GM18508 (cell line): ENCODE measurements at regions not wholly inside any gene's neighbourhood (a gene's known extent, or its start where the extent isn't known, plus 50 kb on each side); places are given as distances from the start of the nearest gene placed in this dataset.

Source experiments
- ATAC-seq: cut with Tn5 transposase; IDR thresholded peaks from one replicate; pipeline ENCODE4 v1.9.1; 2021; ENCODE audit warnings: moderate number of reproducible peaks; ENCODE audit not compliant: insufficient read depth, unreplicated experiment

GRCh38 chr13:82905071-82905470 is 977.2 kb downstream of the SLITRK1 start:
- no peak for ATAC-seq

DNA sequence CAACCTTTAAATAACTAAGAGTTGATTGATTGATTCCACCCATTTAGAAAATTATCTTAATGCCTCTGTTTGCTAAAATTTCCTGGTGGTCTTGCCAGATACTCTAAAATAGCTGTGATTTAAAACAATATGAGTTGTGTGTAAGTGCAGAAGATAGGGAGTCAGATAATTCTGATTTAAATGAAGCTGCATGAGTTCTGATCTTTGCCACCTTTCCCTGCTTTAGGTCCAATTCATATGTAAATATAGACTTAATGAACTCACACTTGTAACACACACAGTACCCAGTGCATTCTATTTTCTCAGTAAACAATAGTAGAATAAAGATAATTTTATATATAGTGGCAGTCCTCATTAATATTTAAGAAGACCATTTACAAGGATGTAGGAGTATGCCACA is 981.8 kb downstream of the SLITRK1 start:
- ATAC-seq = no peak

DNA sequence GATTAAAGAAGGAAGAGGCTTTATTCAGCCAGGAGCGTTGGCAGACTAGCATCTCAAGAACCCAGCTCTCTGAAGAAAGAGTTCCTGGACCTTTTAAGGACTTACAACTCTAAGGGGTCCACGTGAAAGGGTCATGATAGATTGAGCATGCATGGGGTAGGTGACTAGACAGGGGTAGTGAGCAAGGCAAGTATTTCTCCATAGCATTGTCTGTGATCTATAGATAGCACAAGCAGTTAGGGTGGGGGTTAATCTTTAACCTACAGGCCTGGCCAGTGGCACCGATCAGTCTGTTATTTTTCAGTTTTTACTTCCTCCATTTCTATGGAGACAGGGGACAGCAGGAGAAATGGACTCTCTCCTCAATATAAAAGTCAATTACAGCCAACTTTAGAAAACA is 983.7 kb downstream of the SLITRK1 start:
- ATAC-seq = no peak

DNA sequence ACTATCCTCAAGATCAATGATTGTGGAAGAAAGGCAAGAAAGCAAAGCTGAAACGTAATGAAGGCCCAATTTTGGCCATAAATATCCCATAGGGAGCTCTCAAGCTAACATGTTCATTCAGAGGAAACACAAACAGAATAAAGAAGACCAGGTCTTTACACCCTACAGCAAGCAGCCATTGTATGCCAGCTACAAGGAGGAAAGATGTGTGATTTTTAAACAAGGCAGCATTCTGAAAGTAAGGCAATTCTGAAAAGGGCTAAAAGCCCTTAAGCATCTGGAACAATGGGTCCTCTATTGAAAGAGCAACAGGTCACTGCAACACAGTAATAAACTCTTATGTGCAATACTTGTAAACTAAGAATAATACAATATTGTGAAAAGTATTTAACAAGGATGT is 1002.4 kb downstream of the SLITRK1 start:
- ATAC-seq = no peak

GRCh38 chr13:82878536-82878935 is 1003.7 kb downstream of the SLITRK1 start:
- ATAC-seq = no peak

DNA sequence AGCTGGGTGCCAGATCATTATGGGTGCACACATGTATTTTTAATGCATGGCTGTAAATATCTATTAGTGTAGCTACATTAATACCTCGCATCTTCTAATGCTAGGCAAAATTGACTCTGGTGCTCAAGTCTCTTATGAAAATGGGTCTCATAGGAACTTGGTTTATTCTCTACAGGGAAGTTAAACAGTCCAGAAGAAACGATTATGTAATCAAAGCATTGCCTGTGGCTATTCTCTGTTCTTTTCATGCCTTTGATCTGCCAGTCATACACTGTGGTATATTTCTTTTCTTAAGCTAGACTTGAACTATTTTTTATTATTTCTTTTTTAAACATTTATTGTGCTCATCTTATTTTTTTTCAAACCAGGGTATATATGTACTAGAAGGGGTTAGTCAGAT is 1015.0 kb downstream of the SLITRK1 start:
- ATAC-seq = no peak

GRCh38 chr13:82850644-82851043 is 1031.6 kb downstream of the SLITRK1 start:
- no peak for ATAC-seq

- no peak for ATAC-seq
Observed at GRCh38 chr13:82848766-82849165, 1033.5 kb downstream of the SLITRK1 start.

DNA sequence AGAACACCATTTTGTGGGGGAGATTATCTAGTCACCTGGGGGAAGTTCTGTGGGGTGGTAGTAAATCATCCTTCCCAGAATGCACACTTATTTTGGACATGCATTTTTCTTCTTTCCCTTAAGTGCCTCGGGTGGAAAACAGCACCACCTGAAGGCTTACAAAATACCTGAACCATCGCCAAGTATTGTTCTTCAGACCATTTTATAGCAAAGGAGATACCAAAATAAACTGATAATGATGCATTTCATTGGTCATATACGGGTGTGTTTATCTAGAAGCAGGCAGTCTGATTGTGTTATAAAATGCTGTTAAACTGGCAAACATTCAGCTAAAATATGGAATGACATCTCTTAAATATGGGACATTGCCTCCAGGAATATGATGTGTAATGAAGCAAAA is 1034.7 kb downstream of the SLITRK1 start:
- no peak for ATAC-seq

DNA sequence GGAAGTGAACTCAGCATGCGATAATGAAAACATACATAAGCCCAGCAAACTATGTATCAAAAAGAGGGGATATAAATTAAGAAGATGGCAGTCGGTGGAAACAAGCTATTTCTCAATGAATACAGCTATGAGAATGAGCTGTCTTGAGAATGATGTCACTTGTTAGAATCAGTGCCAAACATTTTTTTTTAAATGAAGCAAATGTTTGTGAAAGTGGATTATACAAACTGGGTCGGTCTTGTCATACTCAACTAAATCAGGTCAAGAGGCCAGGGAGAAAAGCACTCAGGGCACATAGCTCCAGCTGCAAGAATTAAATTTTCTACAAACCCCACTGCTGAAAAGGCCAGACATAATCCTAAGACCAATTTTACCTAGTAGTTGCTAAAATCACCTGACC is 1048.4 kb downstream of the SLITRK1 start:
- ATAC-seq = no peak

- ATAC-seq = no peak
Observed at GRCh38 chr13:82829040-82829439, 1053.2 kb downstream of the SLITRK1 start.

GRCh38 chr13:82827724-82828123 is 1054.5 kb downstream of the SLITRK1 start:
- ATAC-seq = no peak

GRCh38 chr13:82822935-82823334 is 1059.3 kb downstream of the SLITRK1 start:
- ATAC-seq = no peak

DNA sequence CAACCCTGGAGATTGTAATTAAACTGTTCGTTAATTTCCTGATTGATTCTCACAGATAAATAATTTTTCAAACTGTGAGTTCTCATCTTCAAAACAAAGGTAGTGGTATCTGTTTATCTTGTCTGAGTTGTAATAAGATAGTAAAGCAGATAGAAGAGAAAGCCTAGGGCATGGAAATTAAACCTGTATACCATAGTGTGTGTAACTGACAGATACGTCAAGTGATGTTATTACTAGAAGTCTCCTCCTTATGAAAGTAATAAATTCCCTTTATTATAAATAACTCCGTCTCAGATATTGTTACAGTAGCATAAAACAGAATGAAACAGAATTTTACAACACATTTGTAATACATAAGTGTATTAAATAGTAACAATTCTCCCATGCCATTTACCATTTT is 1065.1 kb downstream of the SLITRK1 start:
- ATAC-seq = no peak

GRCh38 chr13:82815791-82816190 is 1066.5 kb downstream of the SLITRK1 start:
- ATAC-seq = no peak

DNA sequence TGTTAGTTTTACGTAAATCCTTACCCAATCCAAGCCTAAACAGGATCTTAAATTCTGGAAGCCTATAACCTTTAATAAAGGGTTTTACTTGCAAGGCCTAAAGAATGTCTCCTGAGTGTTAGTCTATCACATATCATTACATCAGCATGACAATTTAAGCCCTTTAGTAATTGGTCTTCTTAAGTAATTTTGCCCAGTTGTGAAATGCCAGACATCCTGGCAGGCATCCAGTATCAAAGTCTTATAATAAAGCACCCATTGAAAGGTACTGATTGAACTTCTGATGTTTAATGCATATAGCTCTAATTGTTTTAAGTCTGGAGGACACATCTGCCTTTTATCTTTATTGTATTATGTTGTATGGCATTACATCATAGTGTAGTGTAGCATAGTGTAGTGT is 1078.9 kb downstream of the SLITRK1 start:
- no peak for ATAC-seq

DNA sequence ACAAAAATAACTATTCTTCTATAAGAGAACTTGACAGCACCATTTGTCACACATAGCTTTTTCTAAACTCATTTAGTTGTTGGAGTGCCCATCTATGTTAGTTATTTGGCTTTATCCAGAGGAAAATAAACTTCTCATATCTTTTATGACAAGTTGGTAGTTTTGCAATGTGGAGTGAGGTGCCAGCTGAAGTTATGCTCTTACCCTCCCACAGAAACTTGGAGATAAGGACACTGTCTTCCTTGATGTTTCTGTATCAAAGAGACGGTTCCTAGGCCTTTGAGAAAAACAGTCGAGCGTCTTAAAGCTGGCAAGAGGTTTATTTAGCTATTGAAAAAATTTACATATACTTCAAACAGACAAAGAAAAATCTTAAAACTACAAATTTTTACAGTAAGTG is 1079.7 kb downstream of the SLITRK1 start:
- no peak for ATAC-seq

DNA sequence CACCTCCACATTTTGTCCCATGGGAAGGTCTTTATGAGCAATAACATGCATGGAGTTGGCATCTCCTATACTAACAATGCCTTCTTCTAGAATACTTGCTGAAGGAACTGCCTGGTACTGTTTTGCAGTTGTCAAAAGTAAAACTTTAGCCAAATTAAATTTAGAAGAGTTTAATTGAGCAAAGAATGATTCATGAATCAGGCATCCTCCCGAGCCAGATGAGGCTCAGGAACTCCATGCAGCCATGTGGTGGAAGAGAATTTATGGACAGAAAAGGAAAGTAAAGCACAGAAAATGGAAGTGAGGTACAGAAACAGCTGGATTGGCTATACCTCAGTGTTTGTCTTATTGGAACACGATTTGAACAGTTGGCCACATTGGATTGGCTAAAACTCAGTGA is 1081.9 kb downstream of the SLITRK1 start:
- ATAC-seq = no peak

GRCh38 chr13:82797876-82798275 is 1084.4 kb downstream of the SLITRK1 start:
- ATAC-seq = no peak

- no peak for ATAC-seq
Observed at GRCh38 chr13:82791035-82791434, 1091.2 kb downstream of the SLITRK1 start.

DNA sequence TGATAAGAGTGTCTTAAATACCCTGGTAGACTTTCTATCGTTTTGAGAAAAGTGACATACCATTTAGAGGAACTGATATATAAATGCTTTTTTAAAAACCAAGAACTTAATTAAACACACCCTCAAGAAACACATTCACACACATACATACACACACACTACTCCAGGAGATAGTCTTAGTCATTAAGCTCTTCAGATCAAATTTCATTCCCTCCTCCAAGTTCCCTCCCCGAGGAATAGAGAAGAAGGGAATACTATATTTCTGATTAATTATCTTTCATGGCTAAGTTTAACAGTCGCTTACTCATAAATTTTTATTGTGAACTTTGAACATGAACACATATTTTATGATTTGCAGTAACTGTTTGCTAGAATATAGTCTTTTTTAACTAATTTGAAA is 1109.5 kb downstream of the SLITRK1 start:
- no peak for ATAC-seq

DNA sequence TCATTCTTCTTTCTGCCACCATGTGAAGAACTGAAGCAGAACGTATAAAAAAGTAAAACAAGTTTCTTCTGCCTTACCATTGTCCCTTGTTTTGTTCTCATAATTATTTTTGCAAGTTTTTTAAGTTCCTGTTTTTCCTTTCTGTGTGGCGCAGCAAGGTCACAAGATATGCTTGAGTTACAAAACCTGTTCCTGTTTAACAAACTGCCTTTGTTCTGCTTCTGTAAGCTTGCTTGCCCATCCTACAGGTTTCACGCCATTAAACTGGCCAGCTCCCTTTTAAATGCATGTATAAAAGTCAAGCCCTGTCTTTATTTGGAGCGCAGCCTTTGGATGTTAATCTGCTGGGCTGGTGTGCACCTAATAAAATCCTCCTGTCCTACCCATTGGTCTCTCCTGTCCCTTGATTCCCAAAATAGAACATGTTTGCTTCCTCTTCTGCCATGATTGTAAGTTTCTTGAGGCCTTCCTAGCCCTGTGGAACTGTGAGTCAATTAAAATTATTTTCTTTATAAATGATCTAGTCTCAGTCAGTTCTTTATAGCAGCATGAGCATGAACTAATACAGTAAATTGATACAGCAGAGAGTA is 1115.4 kb downstream of the SLITRK1 start:
- ATAC-seq = no peak

- ATAC-seq = no peak
Observed at GRCh38 chr13:82758044-82758443, 1124.2 kb downstream of the SLITRK1 start.
